Kidney (tissue), 13 donors: ENCODE measurements at regions not wholly inside any gene's neighbourhood (a gene's known extent, or its start where the extent isn't known, plus 50 kb on each side); places are given as distances from the start of the nearest gene placed in this dataset.

Source experiments
- DNase-seq, 5 donors: peaks; one replicate each; pipeline ENCODE4 v3.0.0-alpha.2; 2013 to 2020
- FAIRE-seq: peaks from 2 replicates; lab custom pipeline; 2012; peaks lifted over from hg19 to GRCh38; lab: Jason Lieb, UNC
- H3K27ac ChIP-seq, 2 donors: one replicate each; pipeline ENCODE4 v1.7.0; 2013; ENCODE audit warnings: low read depth in 2 of 2, low read length in 2 of 2, inconsistent platforms in 1 of 2
- H3K27me3 ChIP-seq: one replicate; pipeline ENCODE4 v1.7.1; 2013; ENCODE audit warnings: low read length, inconsistent platforms; ENCODE audit not compliant: control insufficient read depth, insufficient read depth
- H3K36me3 ChIP-seq, 3 donors: one replicate each; pipeline versions ENCODE4 v1.7.0 to v1.7.1; 2013; ENCODE audit warnings: low read length in 3 of 3, control low read depth in 1 of 3, inconsistent platforms in 1 of 3; ENCODE audit not compliant: insufficient read depth in 3 of 3, control insufficient read depth in 2 of 3
- H3K4me1 ChIP-seq, 3 donors: one replicate each; pipeline versions ENCODE4 v1.7.0 to v1.7.1; 2013; ENCODE audit warnings: low read length in 3 of 3, inconsistent platforms in 1 of 3, low read depth in 1 of 3; ENCODE audit not compliant: control insufficient read depth in 2 of 3, insufficient read depth in 2 of 3
- H3K4me3 ChIP-seq, 3 donors: one replicate each; pipeline versions ENCODE4 v1.7.0 to v1.8.1; 2013; ENCODE audit warnings: low read length in 3 of 3, control low read depth in 1 of 3, inconsistent platforms in 1 of 3
- H3K9ac ChIP-seq, 3 donors: one replicate each; pipeline versions ENCODE4 v1.7.0 to v1.7.1; 2013; ENCODE audit warnings: low read length in 3 of 3, control low read depth in 1 of 3, inconsistent platforms in 1 of 3
- H3K9me3 ChIP-seq, 3 donors: one replicate each; pipeline versions ENCODE4 v1.7.0 to v1.7.1; 2013; ENCODE audit warnings: low read length in 3 of 3, control low read depth in 1 of 3, inconsistent platforms in 1 of 3; ENCODE audit not compliant: control insufficient read depth in 2 of 3, insufficient read depth in 1 of 3
- CTCF ChIP-seq: IDR thresholded peaks from 3 replicates; pipeline ENCODE4 v1.5.1; 2012; ENCODE audit warnings: mild to moderate bottlenecking, moderate library complexity, borderline replicate concordance; ENCODE audit not compliant: insufficient read depth; ENCODE audit errors: extremely low read depth
- intact Hi-C: fragments of 100-400 bp; cut with DNase I; formaldehyde crosslinking; loops from one replicate; pipeline ENCODE4 v1.11.1; 2022
- donor health status: control.
- donor health status: control.
- donor health status: control.
- donor health status: control.
- donor health status: control.
- donor health status: DM: yes; HTN: yes; CAD: no.
- donor health status: Normal renal cell carcinoma (clear cell type).

- Histone ChIP-seq H3K9me3 (no peaks in the 10 kb centered on the region), H3K4me1 (no peaks in the 10 kb centered on the region), H3K27ac (no peak overlapping the region), H3K4me3 (no peak overlapping the region), H3K9ac (no peak overlapping the region), H3K36me3 (no peaks in the 10 kb centered on the region), H3K27me3 (no peaks in the 10 kb centered on the region)
- no peak for TF ChIP-seq CTCF
- intact Hi-C loops, result loop anchor here (5.0 to 10.0 kb wide), 3 partner anchors 707 to 889 kb away; no protein-coding TSS in a partner anchor
- DNase-seq (no peak), FAIRE-seq (no peak)
Observed at GRCh38 chr9:87323928-87324327, 173.7 kb upstream of the DAPK1 start.

GRCh38 chr9:87324613-87325194 is 173.0 kb upstream of the DAPK1 start:
- DNase-seq (peak in 2 of 5 donors; percentile 86 to 90), FAIRE-seq (peak; percentile 98)
- Histone ChIP-seq H3K27me3 (no peaks in the 10 kb centered on the region), H3K36me3 (no peaks in the 10 kb centered on the region), H3K4me1 (no peaks in the 10 kb centered on the region), H3K27ac (no peak overlapping the region), H3K9me3 (no peaks in the 10 kb centered on the region), H3K9ac (no peak overlapping the region), H3K4me3 (no peak overlapping the region)
- intact Hi-C loops, result loop anchor here (5.0 to 10.0 kb wide), 3 partner anchors 707 to 890 kb away; no protein-coding TSS in a partner anchor
- peak; percentile 73 for TF ChIP-seq CTCF

GRCh38 chr9:87327575-87328125 is 170.0 kb upstream of the DAPK1 start:
- peaks cover 0 to 16% (median 6%) of the 10 kb centered on the region in 3 donors for H3K9me3 ChIP-seq
- FAIRE-seq (no peak), DNase-seq (no peak)
- no peak for TF ChIP-seq CTCF
- no peak overlapping the region for H3K9ac ChIP-seq
- no peaks in the 10 kb centered on the region for H3K36me3 ChIP-seq
- no peaks in the 10 kb centered on the region for H3K4me1 ChIP-seq
- intact Hi-C loops, result loop anchor here (10.0 kb wide), 2 partner anchors 833 to 893 kb away; no protein-coding TSS in a partner anchor
- H3K27me3 ChIP-seq, result no peaks in the 10 kb centered on the region
- no peak overlapping the region for H3K27ac ChIP-seq
- no peak overlapping the region for H3K4me3 ChIP-seq
